Testis (tissue), 2 donors: ENCODE measurements at regions not wholly inside any gene's neighbourhood (a gene's known extent, or its start where the extent isn't known, plus 50 kb on each side); places are given as distances from the start of the nearest gene placed in this dataset.
A peak's percentile ranks its signal among the peaks of the same experiment; 100 is the strongest.
"Not testable (repeated sequence)": the region's sequence is repeated elsewhere in the genome, so short reads cannot be mapped to it uniquely, and the experiment has no call there.

ENCODE experiments used
- DNase-seq: peaks from one replicate; pipeline ENCODE4 v3.0.0-alpha.2; 2019
- H3K27ac ChIP-seq, 2 donors: fragments of 200-600 bp; sonication (generic); one replicate each; pipeline ENCODE4 v1.5.1; 2019
- H3K27me3 ChIP-seq: fragments of 200-600 bp; sonication (generic); one replicate; pipeline ENCODE4 v1.5.1; 2019
- H3K36me3 ChIP-seq: fragments of 200-600 bp; sonication (generic); one replicate; pipeline ENCODE4 v1.5.1; 2017; ENCODE audit warnings: low read depth; ENCODE audit errors: missing control alignments
- H3K4me1 ChIP-seq: fragments of 200-600 bp; sonication (generic); one replicate; pipeline ENCODE4 v1.5.1; 2019
- H3K4me3 ChIP-seq, 2 donors: fragments of 200-600 bp; sonication (generic); one replicate each; pipeline ENCODE4 v1.5.1; 2017 to 2019
- H3K9me3 ChIP-seq: fragments of 200-600 bp; sonication (generic); one replicate; pipeline ENCODE4 v1.5.1; 2017
- CTCF ChIP-seq, 3 experiments: fragments of 450-650 bp in 2 of 3; fragments of 200-600 bp in 1 of 3; sonication (generic) in 1 of 3; IDR thresholded peaks; one replicate each; pipeline ENCODE4 v1.5.1; 2016 to 2019; ENCODE audit warnings: antibody characterized with exemption in 3 of 3, mild to moderate bottlenecking in 2 of 3, moderate library complexity in 1 of 3
- POLR2A ChIP-seq: fragments of 450-650 bp; IDR thresholded peaks from one replicate; pipeline ENCODE4 v1.6.1; 2017; ENCODE audit warnings: antibody characterized with exemption, mild to moderate bottlenecking, moderate library complexity
- WGBS, 2 donors: methylation state at CpG; one replicate each; pipeline ENCODE4 v1.1.5; 2018; 5-methylcytosine and 5-hydroxymethylcytosine counted together
- intact Hi-C: fragments of 100-400 bp; cut with DNase I; formaldehyde crosslinking; loops from one replicate; pipeline ENCODE4 v1.15.1; 2023; ENCODE audit warnings: low total_unique reads

- 29 to 45% methylated on average over 2 of the region's 2 CpGs for WGBS, 2 donors
- no peaks in the 10 kb centered on the region for H3K27me3 ChIP-seq
- DNase-seq = no peak
These were observed 393.9 kb upstream of the RIOK2 start for GRCh38 chr5:97576956-97577355.

GRCh38 chr5:97579977-97580376, 396.9 kb upstream of the RIOK2 start:
- peak overlapping the region in 1 of 2 donors; percentile 36 for H3K4me3 ChIP-seq
- H3K27ac ChIP-seq, H3K4me1 ChIP-seq, DNase-seq, H3K9me3 ChIP-seq, intact Hi-C loops, H3K27me3 ChIP-seq, H3K36me3 ChIP-seq: not testable (repeated sequence)
- WGBS, 2 donors = 72 to 85% methylated on average over 5 to 22 of the region's 29 CpGs

More at GRCh38 chr5:97576956-97577355, 393.9 kb upstream of the RIOK2 start:
- no peaks in the 10 kb centered on the region for H3K9me3 ChIP-seq
- H3K27ac ChIP-seq = no peak overlapping the region
- H3K36me3 ChIP-seq = peaks cover 3% of the 10 kb centered on the region
- TF ChIP-seq CTCF (IDR thresholded peaks at IDR 0.05) (no peak), POLR2A (no peak)
- H3K4me1 ChIP-seq = peaks cover 4% of the 10 kb centered on the region
- intact Hi-C loops = no loop called here
- H3K4me3 ChIP-seq = no peak overlapping the region

GRCh38 chr5:97580746-97581145, 397.7 kb upstream of the RIOK2 start:
- Histone ChIP-seq H3K27me3 (no peaks in the 10 kb centered on the region), H3K27ac (no peak overlapping the region), H3K36me3 (peaks cover 3% of the 10 kb centered on the region), H3K4me3 (no peak overlapping the region), H3K9me3 (no peaks in the 10 kb centered on the region), H3K4me1 (peaks cover 4% of the 10 kb centered on the region)
- TF ChIP-seq POLR2A (no peak), CTCF (IDR thresholded peaks at IDR 0.05) (no peak)
- 58 to 77% methylated on average over 2 of the region's 2 CpGs for WGBS, 2 donors
- intact Hi-C loops = no loop called here
- no peak for DNase-seq

GRCh38 chr5:97591781-97592180, 408.7 kb upstream of the RIOK2 start:
- H3K4me1 ChIP-seq = no peaks in the 10 kb centered on the region
- intact Hi-C loops = no loop called here
- 77 to 84% methylated on average over 1 of the region's 1 CpG for WGBS, 2 donors
- H3K36me3 ChIP-seq = no peaks in the 10 kb centered on the region
- TF ChIP-seq POLR2A (no peak), CTCF (IDR thresholded peaks at IDR 0.05) (no peak)
- H3K9me3 ChIP-seq = no peaks in the 10 kb centered on the region
- H3K27ac ChIP-seq = no peak overlapping the region
- H3K27me3 ChIP-seq = no peaks in the 10 kb centered on the region
- no peak overlapping the region for H3K4me3 ChIP-seq
- no peak for DNase-seq

GRCh38 chr5:97600486-97600885, 417.4 kb upstream of the RIOK2 start:
- Histone ChIP-seq H3K27ac (no peak overlapping the region), H3K4me1 (no peaks in the 10 kb centered on the region), H3K36me3 (no peaks in the 10 kb centered on the region), H3K27me3 (no peaks in the 10 kb centered on the region), H3K4me3 (no peak overlapping the region), H3K9me3 (no peaks in the 10 kb centered on the region)
- no peak for DNase-seq
- no peak for TF ChIP-seq CTCF (IDR thresholded peaks at IDR 0.05)
- no peak for TF ChIP-seq POLR2A
- intact Hi-C loops = no loop called here
